Heart left ventricle (tissue), 16 donors: ENCODE measurements at regions not wholly inside any gene's neighbourhood (a gene's known extent, or its start where the extent isn't known, plus 50 kb on each side); places are given as distances from the start of the nearest gene placed in this dataset.

ENCODE experiments used
- ATAC-seq, 4 donors: fragments of 200-7000 bp; cut with Tn5 transposase; one replicate each; pipeline ENCODE4 v1.9.1; 2020 to 2022; ENCODE audit warnings: moderate library complexity in 4 of 4, mild to moderate bottlenecking in 3 of 4, moderate number of reproducible peaks in 1 of 4
- DNase-seq, 5 donors: peaks; one replicate each; pipeline ENCODE4 v3.0.0-alpha.2; 2020
- H3K27ac ChIP-seq, 12 donors: fragments of 200-600 bp; sonication (generic) in 4 of 12; one replicate each; pipeline versions ENCODE4 v1.5.0 to v1.8.0; 2016 to 2022; ENCODE audit warnings: mild to moderate bottlenecking in 2 of 12
- H3K27me3 ChIP-seq, 9 donors: fragments of 200-600 bp; sonication (generic) in 2 of 9; one replicate each; pipeline versions ENCODE4 v1.5.1 to v1.8.0; 2016 to 2022; ENCODE audit warnings: mild to moderate bottlenecking in 3 of 9
- H3K36me3 ChIP-seq, 9 donors: fragments of 200-600 bp; sonication (generic) in 2 of 9; one replicate each; pipeline versions ENCODE4 v1.5.0 to v1.8.0; 2018 to 2022; ENCODE audit warnings: mild to moderate bottlenecking in 2 of 9
- H3K4me1 ChIP-seq, 12 donors: fragments of 200-600 bp; sonication (generic) in 4 of 12; one replicate each; pipeline versions ENCODE4 v1.5.0 to v1.8.0; 2016 to 2022; ENCODE audit warnings: mild to moderate bottlenecking in 3 of 12
- H3K4me3 ChIP-seq, 12 donors: fragments of 200-600 bp; sonication (generic) in 4 of 12; one replicate each; pipeline versions ENCODE4 v1.5.0 to v1.8.0; 2017 to 2022; ENCODE audit warnings: mild to moderate bottlenecking in 9 of 12, moderate library complexity in 4 of 12
- H3K9me3 ChIP-seq, 12 donors: fragments of 200-600 bp; sonication (generic) in 4 of 12; one replicate each; pipeline versions ENCODE4 v1.5.0 to v1.8.0; 2016 to 2022; ENCODE audit warnings: mild to moderate bottlenecking in 1 of 12
- POLR2A ChIP-seq, 2 donors: fragments of 450-650 bp; IDR thresholded peaks; one replicate each; pipeline ENCODE4 v1.6.1; 2017; ENCODE audit warnings: antibody characterized with exemption in 2 of 2, mild to moderate bottlenecking in 2 of 2, moderate library complexity in 2 of 2
- WGBS, 4 donors: extraction: QIAGEN DNeasy Blood & Tissue Kit in 2 of 4; methylation state at CpG; one replicate each; pipeline versions ENCODE4 v1.1.5 to v1.1.7; 2013 to 2018; 5-methylcytosine and 5-hydroxymethylcytosine counted together
- intact Hi-C, 10 donors: fragments of 100-400 bp; cut with DNase I; formaldehyde crosslinking; loops; one replicate each; pipeline versions ENCODE4 v1.11.1 to v1.14.2; 2022
- TF ChIP-seq, protein P1 (sequence below), 12 donors: fragments of 200-600 bp; sonication (generic) in 4 of 12; IDR thresholded peaks; one replicate each; pipeline versions ENCODE4 v1.5.0 to v1.8.0; 2018 to 2022; ENCODE audit warnings: antibody characterized with exemption in 12 of 12, mild to moderate bottlenecking in 5 of 12
- donor health status: ischemic (EF 13 %, LVEDD 7.1; RV severe dilation, severe dysfunction).
- donor health status: healthy with polysubstance abuse.
- donor health status: DM: no; HTN: yes; CAD: no.
- donor health status: DM: no; HTN: no; CAD: no.
- donor health status: ischemic (EF 25% LVEDD 6.9; RV normal size, moderate dysfunction).
- donor health status: ischemic (EF 25% LVEDD 5.7; RV mildly dilated, moderate dysfunction).
- donor health status: healthy.
- donor health status: DM: yes; HTN: yes; CAD: no.
- donor health status: ischemic (EF 35%, LVEDD 5.7; RV mildly dilated, moderate dysfunction).
- donor health status: nonischemic (EF 11% LVEDD 7.7; RV severe dilation, severe dysfunction).
- donor health status: DM: yes; HTN: yes; CAD: no.
- donor health status: PGD.
- donor health status: ischemic (EF 29% LVEDD 5.4; RV normal size, mild dysfunction).
- donor health status: nonischemic (EF 23%, LVEDD 6.1; RV moderate dilation, normal function).

DNA sequence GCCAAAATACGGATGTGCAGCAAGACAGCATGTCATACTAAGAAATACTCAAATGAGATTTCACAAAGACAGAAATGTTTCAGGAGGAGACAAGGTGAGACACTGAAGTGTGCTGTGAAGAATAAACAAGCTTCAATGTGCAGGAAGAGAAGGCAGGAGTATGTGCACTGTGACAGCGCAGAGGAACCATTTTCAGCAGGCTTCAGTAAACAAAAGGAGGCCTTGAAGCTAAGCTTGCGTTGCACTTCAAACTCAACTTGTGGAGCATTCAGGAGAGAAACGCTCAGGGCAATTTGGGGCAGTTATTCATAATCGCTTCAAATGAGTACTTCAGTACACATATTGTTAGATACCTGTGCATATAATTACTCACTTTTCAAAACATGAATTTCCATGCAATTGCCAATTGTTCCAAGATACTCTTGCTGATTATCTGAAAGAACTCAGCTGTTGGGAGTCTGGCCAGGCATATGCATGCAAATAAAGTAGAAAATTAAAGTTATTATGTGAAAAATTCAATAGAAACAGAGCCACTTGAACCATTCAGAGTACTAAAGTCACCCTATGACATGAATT, 234.2 kb upstream of the OPRM1 start:
- ATAC-seq (no peak), DNase-seq (no peak)
- TF ChIP-seq POLR2A (IDR thresholded peaks at IDR 0.05): no peak
- TF ChIP-seq, protein P1, sequence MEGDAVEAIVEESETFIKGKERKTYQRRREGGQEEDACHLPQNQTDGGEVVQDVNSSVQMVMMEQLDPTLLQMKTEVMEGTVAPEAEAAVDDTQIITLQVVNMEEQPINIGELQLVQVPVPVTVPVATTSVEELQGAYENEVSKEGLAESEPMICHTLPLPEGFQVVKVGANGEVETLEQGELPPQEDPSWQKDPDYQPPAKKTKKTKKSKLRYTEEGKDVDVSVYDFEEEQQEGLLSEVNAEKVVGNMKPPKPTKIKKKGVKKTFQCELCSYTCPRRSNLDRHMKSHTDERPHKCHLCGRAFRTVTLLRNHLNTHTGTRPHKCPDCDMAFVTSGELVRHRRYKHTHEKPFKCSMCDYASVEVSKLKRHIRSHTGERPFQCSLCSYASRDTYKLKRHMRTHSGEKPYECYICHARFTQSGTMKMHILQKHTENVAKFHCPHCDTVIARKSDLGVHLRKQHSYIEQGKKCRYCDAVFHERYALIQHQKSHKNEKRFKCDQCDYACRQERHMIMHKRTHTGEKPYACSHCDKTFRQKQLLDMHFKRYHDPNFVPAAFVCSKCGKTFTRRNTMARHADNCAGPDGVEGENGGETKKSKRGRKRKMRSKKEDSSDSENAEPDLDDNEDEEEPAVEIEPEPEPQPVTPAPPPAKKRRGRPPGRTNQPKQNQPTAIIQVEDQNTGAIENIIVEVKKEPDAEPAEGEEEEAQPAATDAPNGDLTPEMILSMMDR (IDR thresholded peaks at IDR 0.05): no peak
- Histone ChIP-seq H3K27me3 (no peaks in the 10 kb centered on the region), H3K9me3 (no peaks in the 10 kb centered on the region), H3K36me3 (no peaks in the 10 kb centered on the region), H3K4me1 (no peaks in the 10 kb centered on the region), H3K27ac (no peak overlapping the region), H3K4me3 (no peak overlapping the region)
- intact Hi-C loops: no loop called here
- WGBS, 4 donors: 69 to 85% (median 79%) methylated on average over 5 of the region's 5 CpGs

DNA sequence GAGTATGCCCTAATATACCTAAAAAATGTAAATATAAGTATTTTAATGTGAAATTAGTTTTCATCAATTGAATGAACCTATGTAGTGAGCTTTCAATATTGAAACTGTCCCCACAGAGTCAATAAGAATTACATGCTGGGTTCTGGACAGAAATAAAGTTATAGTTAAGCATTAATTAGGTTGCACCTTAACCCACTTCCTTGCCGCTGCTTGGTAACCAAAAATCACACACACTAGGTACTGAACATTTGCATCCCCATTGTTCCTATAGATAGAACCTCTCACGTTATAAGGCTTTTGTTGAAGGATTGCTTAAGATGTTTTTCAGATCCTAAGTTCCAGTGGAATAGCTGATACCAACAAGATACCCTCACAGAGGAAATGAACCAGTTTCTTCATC, 237.1 kb upstream of the OPRM1 start:
- no peaks in the 10 kb centered on the region for H3K36me3 ChIP-seq
- ATAC-seq: no peak
- 55 to 84% (median 65%) methylated on average over 2 of the region's 2 CpGs for WGBS, 4 donors
- no peaks in the 10 kb centered on the region for H3K27me3 ChIP-seq
- H3K27ac ChIP-seq: no peak overlapping the region
- TF ChIP-seq POLR2A (IDR thresholded peaks at IDR 0.05): no peak
- TF ChIP-seq, protein P1 (IDR thresholded peaks at IDR 0.05): no peak
- no peak for DNase-seq
- H3K4me3 ChIP-seq: no peak overlapping the region
- no peaks in the 10 kb centered on the region for H3K9me3 ChIP-seq
- H3K4me1 ChIP-seq: no peaks in the 10 kb centered on the region
- intact Hi-C loops: no loop called here

DNA sequence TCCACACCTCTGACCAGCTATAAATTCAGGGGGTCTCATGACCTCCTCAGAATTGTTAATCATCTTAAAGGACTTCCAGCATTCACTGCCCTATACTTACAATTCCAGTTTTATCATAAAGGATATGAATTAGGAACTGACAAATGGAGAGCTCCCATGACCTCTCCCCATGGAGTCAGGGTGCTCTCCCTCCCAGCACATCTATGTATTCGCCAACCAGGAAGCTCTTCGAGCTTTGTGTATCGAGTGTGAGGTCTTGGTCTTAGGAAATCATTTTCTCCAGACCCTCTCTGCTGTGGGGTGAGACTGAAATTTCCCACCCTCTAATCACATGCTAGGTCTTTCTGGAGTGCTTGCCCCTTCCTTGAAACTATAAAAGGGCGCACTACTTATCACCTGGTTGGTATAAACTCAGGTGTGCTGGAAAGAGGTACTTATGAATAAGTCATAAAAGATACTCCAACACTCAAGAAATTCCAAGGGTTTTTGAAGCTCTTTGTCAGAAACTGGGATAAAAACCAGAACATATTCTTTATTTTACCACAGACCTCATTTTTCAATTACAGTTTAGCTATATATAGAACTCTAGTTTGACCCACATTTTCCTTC, 238.4 kb upstream of the OPRM1 start:
- Histone ChIP-seq H3K9me3 (no peaks in the 10 kb centered on the region), H3K36me3 (no peaks in the 10 kb centered on the region), H3K27me3 (no peaks in the 10 kb centered on the region), H3K4me1 (no peaks in the 10 kb centered on the region), H3K27ac (no peak overlapping the region), H3K4me3 (no peak overlapping the region)
- intact Hi-C loops: no loop called here
- TF ChIP-seq, protein P1 (IDR thresholded peaks at IDR 0.05): no peak
- no peak for TF ChIP-seq POLR2A (IDR thresholded peaks at IDR 0.05)
- DNase-seq (no peak), ATAC-seq (no peak)
- 77 to 92% (median 81%) methylated on average over 4 of the region's 4 CpGs for WGBS, 4 donors

DNA sequence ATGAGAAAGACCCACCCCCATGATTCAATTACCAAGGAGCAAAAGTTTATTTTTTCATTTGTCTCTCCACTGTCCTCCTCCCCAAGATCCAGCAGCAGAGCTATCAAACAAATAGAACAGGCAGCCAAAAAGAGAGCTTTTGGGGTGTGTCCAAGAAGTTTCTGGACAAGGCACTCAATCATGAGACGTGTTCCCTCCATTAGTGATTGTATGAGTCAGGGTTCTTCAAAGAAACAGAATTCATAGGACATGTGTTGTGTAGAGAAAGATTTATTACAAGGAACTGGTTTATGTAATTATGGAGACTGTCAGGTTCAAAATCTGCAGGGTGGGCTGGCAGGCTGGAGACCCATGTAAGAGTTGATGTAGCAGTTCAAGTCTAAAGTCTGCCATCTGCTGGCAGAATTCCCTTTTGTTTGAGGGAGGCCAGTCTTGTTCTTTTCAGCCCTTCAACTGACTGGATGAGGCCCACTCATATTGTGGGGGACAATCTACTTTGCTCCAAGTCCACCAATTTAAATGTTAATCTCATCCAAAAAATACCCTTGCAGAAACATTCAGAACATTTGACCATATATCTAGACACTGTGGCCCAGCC, 248.1 kb upstream of the OPRM1 start:
- H3K27me3 ChIP-seq: no peaks in the 10 kb centered on the region
- ATAC-seq (no peak), DNase-seq (no peak)
- WGBS, 4 donors: 67 to 92% (median 86%) methylated on average over 1 of the region's 1 CpG
- no peak for TF ChIP-seq POLR2A (IDR thresholded peaks at IDR 0.05)
- TF ChIP-seq, protein P1 (IDR thresholded peaks at IDR 0.05): peak in 5 of 12 donors; percentile 7 to 37 (median 18)
- intact Hi-C loops: no loop called here
- no peaks in the 10 kb centered on the region for H3K4me1 ChIP-seq
- no peak overlapping the region for H3K4me3 ChIP-seq
- H3K36me3 ChIP-seq: no peaks in the 10 kb centered on the region
- no peaks in the 10 kb centered on the region for H3K9me3 ChIP-seq
- no peak overlapping the region for H3K27ac ChIP-seq
